ENCODE measurements at regions not wholly inside any gene's neighbourhood (a gene's known extent, or its start where the extent isn't known, plus 50 kb on each side); places are given as distances from the start of the nearest gene placed in this dataset.
"Not testable (repeated sequence)": the region's sequence is repeated elsewhere in the genome, so short reads cannot be mapped to it uniquely, and the experiment has no call there.

DNA sequence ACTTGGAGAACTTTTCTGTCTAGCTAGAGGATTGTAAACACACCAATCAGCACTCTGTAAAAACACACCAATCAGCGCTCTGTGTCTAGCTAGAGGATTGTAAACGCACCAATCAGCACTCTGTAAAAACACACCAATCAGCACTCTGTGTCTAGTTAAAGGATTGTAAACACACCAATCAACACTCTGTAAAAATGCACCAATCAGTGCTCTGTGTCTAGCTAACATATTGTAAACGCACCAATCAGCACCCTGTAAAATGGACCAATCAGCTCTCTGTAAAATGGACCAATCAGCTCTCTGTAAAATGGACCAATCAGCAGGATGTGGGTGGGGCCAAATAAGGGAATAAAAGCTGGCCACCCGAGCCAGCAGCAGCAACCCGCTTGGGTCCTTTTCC, 91.1 kb upstream of the KRAS start:
- CTCF ChIA-PET (ENCODE audit: partially characterized antibody): interaction anchor here (0.9 kb wide), 1 partner anchor 18 kb away, joined by 3 read pairs; no protein-coding TSS in a partner anchor
- intact Hi-C loops (cut with micrococcal nuclease); H3K36me3 Mint-ChIP-seq; H3K4me1 Mint-ChIP-seq; H3K9me3 ChIP-seq (ENCODE audit: control insufficient read depth in 1 of 2, low read length in 2 of 2); H3K27ac Mint-ChIP-seq; H3K4me3 Mint-ChIP-seq; H3K27me3 Mint-ChIP-seq; POLR2A ChIA-PET (ENCODE audit: partially characterized antibody); H3K27me3 ChIP-seq (ENCODE audit: insufficient read depth, low read length); DNase-seq; H3K4me1 ChIP-seq (ENCODE audit: insufficient read depth, low read length); H3K9me3 Mint-ChIP-seq; H3K4me3 ChIP-seq (ENCODE audit: low read length in 2 of 2); H3K36me3 ChIP-seq (ENCODE audit: insufficient read depth, low read length); H3K27ac ChIP-seq (ENCODE audit: low read depth, low read length): not testable (repeated sequence)

DNA sequence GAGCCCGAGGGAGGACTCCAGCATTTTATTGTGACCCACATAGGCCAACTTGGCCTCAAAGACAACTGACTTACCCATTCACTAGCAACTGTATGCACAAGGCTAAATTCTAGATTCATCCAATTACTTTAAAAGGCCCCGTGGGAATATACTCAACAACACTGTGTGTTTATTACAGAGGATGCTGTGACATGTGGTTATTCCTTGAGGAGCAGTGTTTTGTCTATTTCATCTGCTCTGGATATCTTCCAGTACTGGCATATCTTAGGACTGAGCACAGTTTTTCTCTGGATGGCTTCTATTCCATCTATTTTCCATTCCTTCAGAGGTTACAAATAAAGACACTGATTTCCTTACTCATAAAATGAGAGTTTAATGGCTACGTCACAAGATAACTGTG, 87.2 kb upstream of the KRAS start:
- Histone ChIP-seq H3K4me1 (ENCODE audit: insufficient read depth, low read length) (no peaks in the 10 kb centered on the region), H3K4me3 (ENCODE audit: low read length in 2 of 2) (no peak overlapping the region), H3K36me3 (ENCODE audit: insufficient read depth, low read length) (no peaks in the 10 kb centered on the region), H3K9me3 (ENCODE audit: control insufficient read depth in 1 of 2, low read length in 2 of 2) (no peaks in the 10 kb centered on the region), H3K27ac (ENCODE audit: low read depth, low read length) (no peak overlapping the region), H3K27me3 (ENCODE audit: insufficient read depth, low read length) (no peaks in the 10 kb centered on the region)
- DNase-seq: no peak
- ChIA-PET POLR2A (ENCODE audit: partially characterized antibody) (no interaction called here), CTCF (ENCODE audit: partially characterized antibody) (no interaction called here)
- H3K4me1 Mint-ChIP-seq: peaks cover 0 to 7% (median 2%) of the 10 kb centered on the region in 4 donors
- intact Hi-C loops (cut with micrococcal nuclease): no loop called here
- no peaks in the 10 kb centered on the region for H3K36me3 Mint-ChIP-seq
- H3K27me3 Mint-ChIP-seq: no peaks in the 10 kb centered on the region
- H3K27ac Mint-ChIP-seq: no peak overlapping the region
- no peak overlapping the region for H3K4me3 Mint-ChIP-seq
- H3K9me3 Mint-ChIP-seq: peaks cover 0 to 10% (median 2%) of the 10 kb centered on the region in 8 donors

DNA sequence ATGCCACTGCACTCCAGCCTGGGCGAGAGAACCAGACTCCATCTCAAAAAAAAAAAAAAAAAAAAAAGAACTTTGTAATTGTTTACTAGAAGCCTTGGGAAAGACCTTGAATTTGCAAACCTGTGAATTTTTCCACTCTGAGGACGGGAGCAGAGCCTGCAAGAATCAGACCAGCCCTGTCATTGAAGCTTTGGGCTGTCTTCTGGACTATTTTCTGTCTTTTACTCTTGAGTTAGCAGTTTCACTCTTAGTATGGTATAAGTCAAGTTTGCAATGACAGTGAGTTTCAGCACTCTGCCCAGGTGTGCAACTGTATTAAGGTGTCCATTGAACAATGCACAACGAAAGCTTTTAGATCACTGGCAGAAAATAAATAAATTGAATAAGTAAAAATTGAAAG, 81.4 kb upstream of the KRAS start:
- Mint-ChIP-seq H3K36me3 (no peaks in the 10 kb centered on the region), H3K27me3 (no peaks in the 10 kb centered on the region), H3K4me1 (peaks cover 0 to 9% (median 4%) of the 10 kb centered on the region in 4 donors), H3K27ac (no peak overlapping the region), H3K9me3 (peaks cover 0 to 1% (median 0%) of the 10 kb centered on the region in 8 donors), H3K4me3 (no peak overlapping the region)
- no peaks in the 10 kb centered on the region for H3K27me3 ChIP-seq (ENCODE audit: insufficient read depth, low read length)
- H3K4me3 ChIP-seq (ENCODE audit: low read length in 2 of 2): no peak overlapping the region
- intact Hi-C loops (cut with micrococcal nuclease): no loop called here
- no peaks in the 10 kb centered on the region for H3K9me3 ChIP-seq (ENCODE audit: control insufficient read depth in 1 of 2, low read length in 2 of 2)
- no peaks in the 10 kb centered on the region for H3K36me3 ChIP-seq (ENCODE audit: insufficient read depth, low read length)
- ChIA-PET CTCF (ENCODE audit: partially characterized antibody) (no interaction called here), POLR2A (ENCODE audit: partially characterized antibody) (no interaction called here)
- DNase-seq: no peak
- no peaks in the 10 kb centered on the region for H3K4me1 ChIP-seq (ENCODE audit: insufficient read depth, low read length)
- no peak overlapping the region for H3K27ac ChIP-seq (ENCODE audit: low read depth, low read length)

DNA sequence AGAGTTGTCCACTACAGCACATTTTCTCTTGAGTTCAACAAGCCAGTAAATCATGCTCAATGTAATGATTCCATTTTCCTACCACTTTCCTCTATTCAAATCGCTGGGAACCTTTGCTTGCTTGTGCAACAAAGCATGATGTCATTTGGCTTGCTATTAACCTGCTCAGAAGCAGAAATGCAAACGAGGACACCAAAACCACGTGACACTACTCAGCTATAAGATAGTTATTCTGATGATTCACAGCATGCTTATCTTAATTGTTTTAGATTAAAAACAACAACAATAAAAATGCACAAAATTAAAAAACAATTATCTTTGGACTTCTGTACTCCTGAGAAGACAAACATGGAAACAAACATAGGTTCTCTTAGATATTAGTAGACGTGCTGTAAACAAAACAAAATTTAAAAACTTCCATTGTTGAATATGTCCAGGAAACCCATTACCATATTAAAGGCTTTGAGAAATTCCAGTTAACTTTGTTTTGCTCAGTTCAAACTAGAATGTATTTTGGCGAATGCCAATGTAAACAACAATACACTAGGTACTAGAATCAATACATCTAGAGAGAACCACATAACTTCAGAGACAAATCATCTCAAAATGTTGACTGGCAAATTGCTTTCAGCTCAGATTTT, 77.5 kb upstream of the KRAS start:
- Histone ChIP-seq H3K27ac (ENCODE audit: low read depth, low read length) (no peak overlapping the region), H3K36me3 (ENCODE audit: insufficient read depth, low read length) (no peaks in the 10 kb centered on the region), H3K4me1 (ENCODE audit: insufficient read depth, low read length) (peaks cover 15% of the 10 kb centered on the region), H3K27me3 (ENCODE audit: insufficient read depth, low read length) (no peaks in the 10 kb centered on the region), H3K4me3 (ENCODE audit: low read length in 2 of 2) (no peak overlapping the region), H3K9me3 (ENCODE audit: control insufficient read depth in 1 of 2, low read length in 2 of 2) (no peaks in the 10 kb centered on the region)
- Mint-ChIP-seq H3K27me3 (no peaks in the 10 kb centered on the region), H3K9me3 (no peaks in the 10 kb centered on the region), H3K27ac (no peak overlapping the region), H3K36me3 (no peaks in the 10 kb centered on the region), H3K4me3 (no peak overlapping the region), H3K4me1 (peaks cover 9 to 16% (median 11%) of the 10 kb centered on the region in 4 donors)
- CTCF ChIA-PET (ENCODE audit: partially characterized antibody): no interaction called here
- no peak for DNase-seq
- POLR2A ChIA-PET (ENCODE audit: partially characterized antibody): no interaction called here
- intact Hi-C loops (cut with micrococcal nuclease): no loop called here

DNA sequence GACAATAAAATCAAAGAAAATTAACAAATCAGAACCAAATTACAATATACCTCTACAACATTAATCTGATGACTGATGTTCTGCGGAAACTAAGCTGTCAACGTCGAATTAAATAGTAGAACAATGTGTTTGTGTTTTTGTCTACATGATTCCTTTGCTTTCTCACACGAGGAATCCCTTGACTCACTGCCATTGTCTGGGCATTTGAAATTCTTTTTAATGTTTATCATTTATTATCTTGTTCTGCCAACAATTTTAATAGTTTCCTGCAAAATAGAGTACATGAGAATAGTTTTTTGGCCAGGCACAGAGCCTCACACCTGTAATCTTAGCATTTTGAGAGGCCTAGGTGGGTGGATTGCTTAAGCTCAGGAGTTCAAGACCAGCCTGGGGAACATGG, 76.6 kb upstream of the KRAS start:
- Histone ChIP-seq H3K36me3 (ENCODE audit: insufficient read depth, low read length) (no peaks in the 10 kb centered on the region), H3K4me3 (ENCODE audit: low read length in 2 of 2) (no peak overlapping the region), H3K27ac (ENCODE audit: low read depth, low read length) (no peak overlapping the region), H3K9me3 (ENCODE audit: control insufficient read depth in 1 of 2, low read length in 2 of 2) (no peaks in the 10 kb centered on the region), H3K4me1 (ENCODE audit: insufficient read depth, low read length) (peaks cover 24% of the 10 kb centered on the region), H3K27me3 (ENCODE audit: insufficient read depth, low read length) (no peaks in the 10 kb centered on the region)
- DNase-seq: no peak
- no peak overlapping the region for H3K4me3 Mint-ChIP-seq
- H3K9me3 Mint-ChIP-seq: no peaks in the 10 kb centered on the region
- H3K27me3 Mint-ChIP-seq: no peaks in the 10 kb centered on the region
- H3K27ac Mint-ChIP-seq: no peak overlapping the region
- no peaks in the 10 kb centered on the region for H3K36me3 Mint-ChIP-seq
- peaks cover 17 to 20% (median 19%) of the 10 kb centered on the region in 4 donors for H3K4me1 Mint-ChIP-seq
- POLR2A ChIA-PET (ENCODE audit: partially characterized antibody): no interaction called here
- intact Hi-C loops (cut with micrococcal nuclease): no loop called here
- CTCF ChIA-PET (ENCODE audit: partially characterized antibody): no interaction called here

DNA sequence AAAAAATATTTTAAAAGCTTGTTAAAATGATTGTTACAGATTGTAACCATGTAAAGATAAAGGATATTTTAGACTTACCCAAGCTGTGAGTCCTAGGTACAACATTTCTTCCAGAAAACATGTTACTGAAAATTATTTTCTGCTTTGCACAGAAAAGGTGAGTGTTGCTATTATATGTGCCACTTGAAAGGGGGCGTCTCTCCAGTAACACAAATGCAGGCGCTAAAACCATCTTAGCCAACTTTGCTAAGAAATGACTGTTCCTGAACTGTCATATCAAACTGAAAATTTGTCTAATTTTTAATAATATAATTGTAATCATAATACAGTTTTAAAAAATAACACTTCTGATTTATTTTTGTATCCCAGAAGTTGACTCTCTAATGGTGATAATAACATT, 75.6 kb upstream of the KRAS start:
- no peak for DNase-seq
- POLR2A ChIA-PET (ENCODE audit: partially characterized antibody): no interaction called here
- Mint-ChIP-seq H3K4me1 (peaks cover 25 to 29% (median 28%) of the 10 kb centered on the region in 4 donors), H3K27me3 (no peaks in the 10 kb centered on the region), H3K36me3 (no peaks in the 10 kb centered on the region), H3K27ac (no peak overlapping the region), H3K4me3 (no peak overlapping the region), H3K9me3 (no peaks in the 10 kb centered on the region)
- intact Hi-C loops (cut with micrococcal nuclease): no loop called here
- Histone ChIP-seq H3K27ac (ENCODE audit: low read depth, low read length) (no peak overlapping the region), H3K36me3 (ENCODE audit: insufficient read depth, low read length) (no peaks in the 10 kb centered on the region), H3K4me1 (ENCODE audit: insufficient read depth, low read length) (peaks cover 30% of the 10 kb centered on the region), H3K27me3 (ENCODE audit: insufficient read depth, low read length) (no peaks in the 10 kb centered on the region), H3K9me3 (ENCODE audit: control insufficient read depth in 1 of 2, low read length in 2 of 2) (no peaks in the 10 kb centered on the region), H3K4me3 (ENCODE audit: low read length in 2 of 2) (no peak overlapping the region)
- CTCF ChIA-PET (ENCODE audit: partially characterized antibody): no interaction called here

DNA sequence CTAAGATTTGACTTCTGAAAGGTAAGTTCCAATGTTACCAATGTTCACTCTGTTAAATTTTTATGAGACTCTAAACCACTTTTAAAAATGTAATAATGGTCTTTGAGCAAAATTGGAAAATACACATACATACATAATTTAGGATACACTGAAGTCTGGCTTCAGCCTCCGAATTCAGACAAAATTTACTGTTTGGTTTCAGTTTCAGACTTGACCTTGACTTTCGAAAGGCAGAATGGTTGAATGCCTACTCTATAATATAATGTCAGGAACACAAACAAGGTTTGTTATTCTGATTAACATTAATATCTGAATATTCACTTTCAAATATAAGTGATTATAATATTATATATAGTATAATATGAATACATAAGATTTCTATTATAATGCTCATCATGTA, 74.1 kb upstream of the KRAS start:
- Mint-ChIP-seq H3K27ac (no peak overlapping the region), H3K9me3 (no peaks in the 10 kb centered on the region), H3K4me3 (no peak overlapping the region), H3K4me1 (peaks cover 33 to 44% (median 36%) of the 10 kb centered on the region in 4 donors), H3K36me3 (no peaks in the 10 kb centered on the region), H3K27me3 (no peaks in the 10 kb centered on the region)
- no peaks in the 10 kb centered on the region for H3K9me3 ChIP-seq (ENCODE audit: control insufficient read depth in 1 of 2, low read length in 2 of 2)
- CTCF ChIA-PET (ENCODE audit: partially characterized antibody): no interaction called here
- POLR2A ChIA-PET (ENCODE audit: partially characterized antibody): interaction anchor here (1.0 to 2.5 kb wide), 5 partner anchors 18 to 63 kb away, joined by 3 to 13 read pairs (median 4); no protein-coding TSS in a partner anchor
- intact Hi-C loops (cut with micrococcal nuclease): loop anchor here (5.0 kb wide), 1 partner anchor 38 kb away; no protein-coding TSS in a partner anchor
- no peak overlapping the region for H3K27ac ChIP-seq (ENCODE audit: low read depth, low read length)
- H3K36me3 ChIP-seq (ENCODE audit: insufficient read depth, low read length): no peaks in the 10 kb centered on the region
- DNase-seq: no peak
- H3K27me3 ChIP-seq (ENCODE audit: insufficient read depth, low read length): no peaks in the 10 kb centered on the region
- H3K4me3 ChIP-seq (ENCODE audit: low read length in 2 of 2): no peak overlapping the region
- H3K4me1 ChIP-seq (ENCODE audit: insufficient read depth, low read length): peaks cover 30% of the 10 kb centered on the region

Measured in CD4-positive, alpha-beta memory T cell (primary cell).